ENCODE measurements at regions not wholly inside any gene's neighbourhood (a gene's known extent, or its start where the extent isn't known, plus 50 kb on each side); places are given as distances from the start of the nearest gene placed in this dataset.

- H3K27ac ChIP-seq: no peak overlapping the region
- no peak for TF ChIP-seq POLR2A (IDR thresholded peaks at IDR 0.05)
- no peaks in the 10 kb centered on the region for H3K36me3 ChIP-seq
- ATAC-seq: no peak
- intact Hi-C loops (cut with DNase I): no loop called here
- H3K27me3 ChIP-seq: no peaks in the 10 kb centered on the region
- H3K9me3 ChIP-seq: no peaks in the 10 kb centered on the region
- no peak for DNase-seq
- 89% methylated on average over 6 of the region's 26 CpGs for WGBS (ENCODE audit: insufficient coverage, low coverage, low lambda C conversion rate, missing lambda C conversion rate)
- no peaks in the 10 kb centered on the region for H3K4me1 ChIP-seq
- H3K4me3 ChIP-seq: no peak overlapping the region
Observed at GRCh38 chr2:2566396-2567323, 235.6 kb upstream of the MYT1L start.

- no peaks in the 10 kb centered on the region for H3K9me3 ChIP-seq
- DNase-seq (no peak), ATAC-seq (no peak)
- intact Hi-C loops (cut with DNase I): no loop called here
- H3K36me3 ChIP-seq: no peaks in the 10 kb centered on the region
- H3K4me1 ChIP-seq: no peaks in the 10 kb centered on the region
- H3K4me3 ChIP-seq: no peak overlapping the region
- WGBS (ENCODE audit: insufficient coverage, low coverage, low lambda C conversion rate, missing lambda C conversion rate): 79% methylated on average over 6 of the region's 16 CpGs
- no peak for TF ChIP-seq POLR2A (IDR thresholded peaks at IDR 0.05)
- TF ChIP-seq, protein P1, sequence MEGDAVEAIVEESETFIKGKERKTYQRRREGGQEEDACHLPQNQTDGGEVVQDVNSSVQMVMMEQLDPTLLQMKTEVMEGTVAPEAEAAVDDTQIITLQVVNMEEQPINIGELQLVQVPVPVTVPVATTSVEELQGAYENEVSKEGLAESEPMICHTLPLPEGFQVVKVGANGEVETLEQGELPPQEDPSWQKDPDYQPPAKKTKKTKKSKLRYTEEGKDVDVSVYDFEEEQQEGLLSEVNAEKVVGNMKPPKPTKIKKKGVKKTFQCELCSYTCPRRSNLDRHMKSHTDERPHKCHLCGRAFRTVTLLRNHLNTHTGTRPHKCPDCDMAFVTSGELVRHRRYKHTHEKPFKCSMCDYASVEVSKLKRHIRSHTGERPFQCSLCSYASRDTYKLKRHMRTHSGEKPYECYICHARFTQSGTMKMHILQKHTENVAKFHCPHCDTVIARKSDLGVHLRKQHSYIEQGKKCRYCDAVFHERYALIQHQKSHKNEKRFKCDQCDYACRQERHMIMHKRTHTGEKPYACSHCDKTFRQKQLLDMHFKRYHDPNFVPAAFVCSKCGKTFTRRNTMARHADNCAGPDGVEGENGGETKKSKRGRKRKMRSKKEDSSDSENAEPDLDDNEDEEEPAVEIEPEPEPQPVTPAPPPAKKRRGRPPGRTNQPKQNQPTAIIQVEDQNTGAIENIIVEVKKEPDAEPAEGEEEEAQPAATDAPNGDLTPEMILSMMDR (IDR thresholded peaks at IDR 0.05): no peak
- H3K27ac ChIP-seq: no peak overlapping the region
- H3K27me3 ChIP-seq: no peaks in the 10 kb centered on the region
Observed at GRCh38 chr2:2565671-2566070, 234.6 kb upstream of the MYT1L start.

GRCh38 chr2:2564300-2565078 is 233.4 kb upstream of the MYT1L start:
- Histone ChIP-seq H3K36me3 (no peaks in the 10 kb centered on the region), H3K27me3 (no peaks in the 10 kb centered on the region), H3K4me1 (no peaks in the 10 kb centered on the region), H3K27ac (no peak overlapping the region), H3K4me3 (no peak overlapping the region), H3K9me3 (no peaks in the 10 kb centered on the region)
- DNase-seq (no peak), ATAC-seq (no peak)
- WGBS (ENCODE audit: insufficient coverage, low coverage, low lambda C conversion rate, missing lambda C conversion rate): 47% methylated on average over 9 of the region's 24 CpGs
- intact Hi-C loops (cut with DNase I): no loop called here
- no peak for TF ChIP-seq POLR2A (IDR thresholded peaks at IDR 0.05)
- TF ChIP-seq, protein P1 (IDR thresholded peaks at IDR 0.05): no peak

DNA sequence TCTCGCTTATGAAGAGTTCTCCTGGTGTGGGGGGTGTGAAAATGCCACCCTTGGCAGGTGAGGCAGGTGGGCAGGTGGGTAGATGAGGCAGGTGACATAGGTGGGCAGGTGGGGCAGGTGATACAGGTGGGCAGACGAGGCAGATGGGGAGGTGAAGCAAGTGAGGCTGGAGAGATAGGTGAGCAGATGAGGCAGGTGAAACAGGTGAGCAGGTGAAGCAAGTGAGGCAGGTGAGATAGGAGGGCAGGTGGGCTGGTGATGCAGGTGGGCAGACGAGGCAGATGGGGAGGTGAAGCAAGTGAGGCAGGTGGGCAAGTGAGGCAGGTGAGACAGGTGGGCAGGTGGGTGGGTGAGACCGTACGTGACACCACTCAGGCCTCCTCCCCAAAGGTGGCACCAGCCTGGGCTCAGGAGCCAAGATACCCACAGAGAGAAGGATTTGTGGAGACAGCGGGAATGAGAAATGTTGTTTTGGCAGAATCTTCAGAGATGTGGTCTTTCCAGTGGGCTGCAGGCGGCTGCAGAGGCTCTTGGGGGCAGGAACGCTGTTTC is 232.3 kb upstream of the MYT1L start:
- H3K27ac ChIP-seq: no peak overlapping the region
- 31% methylated on average over 4 of the region's 8 CpGs for WGBS (ENCODE audit: insufficient coverage, low coverage, low lambda C conversion rate, missing lambda C conversion rate)
- no peaks in the 10 kb centered on the region for H3K9me3 ChIP-seq
- no peak overlapping the region for H3K4me3 ChIP-seq
- no peaks in the 10 kb centered on the region for H3K4me1 ChIP-seq
- TF ChIP-seq, protein P1 (IDR thresholded peaks at IDR 0.05): no peak
- intact Hi-C loops (cut with DNase I): no loop called here
- no peak for ATAC-seq
- no peak for DNase-seq
- no peaks in the 10 kb centered on the region for H3K36me3 ChIP-seq
- no peaks in the 10 kb centered on the region for H3K27me3 ChIP-seq

GRCh38 chr2:2562867-2563266 is 231.8 kb upstream of the MYT1L start:
- Histone ChIP-seq H3K27me3 (no peaks in the 10 kb centered on the region), H3K36me3 (no peaks in the 10 kb centered on the region), H3K9me3 (no peaks in the 10 kb centered on the region), H3K27ac (no peak overlapping the region), H3K4me1 (no peaks in the 10 kb centered on the region), H3K4me3 (no peak overlapping the region)
- 16% methylated on average over 3 of the region's 5 CpGs for WGBS (ENCODE audit: insufficient coverage, low coverage, low lambda C conversion rate, missing lambda C conversion rate)
- ATAC-seq (no peak), DNase-seq (no peak)
- intact Hi-C loops (cut with DNase I): no loop called here
- TF ChIP-seq, protein P1 (IDR thresholded peaks at IDR 0.05): no peak
- no peak for TF ChIP-seq POLR2A (IDR thresholded peaks at IDR 0.05)

All from right lobe of liver (tissue), 6 donors.